WTC11 (cell line): ENCODE measurements at regions not wholly inside any gene's neighbourhood (a gene's known extent, or its start where the extent isn't known, plus 50 kb on each side); places are given as distances from the start of the nearest gene placed in this dataset.

ENCODE experiments used
- ATAC-seq: fragments of 200-7000 bp; cut with Tn5 transposase; 2 replicates; pipeline ENCODE4 v1.10.0; 2021; ENCODE audit warnings: mild to moderate bottlenecking, moderate library complexity
- CTCF ChIA-PET: fragments of 300-600 bp; sonication (Branson Sonifier 250); formaldehyde crosslinking; loops from one replicate; lab custom pipeline; 2021; ENCODE audit warnings: antibody characterized with exemption; lab: Charles Lee
- POLR2A ChIA-PET: fragments of 350-600 bp; sonication (Branson Sonifier 250); formaldehyde crosslinking; loops from one replicate; lab custom pipeline; 2021; ENCODE audit warnings: antibody characterized with exemption; lab: Charles Lee
- DNase-seq: peaks from one replicate; pipeline ENCODE4 v3.0.0; 2021; ENCODE audit warnings: low spot score
- H3K27ac Mint-ChIP-seq: 2 replicates; pipeline ENCODE4 v1.8.0; 2021; ENCODE audit warnings: mixed read lengths
- H3K27me3 Mint-ChIP-seq: 2 replicates; pipeline ENCODE4 v1.8.0; 2021; ENCODE audit warnings: low read depth, mild to moderate bottlenecking, moderate library complexity, mixed read lengths
- H3K36me3 Mint-ChIP-seq: 2 replicates; pipeline ENCODE4 v1.8.0; 2021; ENCODE audit warnings: mixed read lengths
- H3K4me1 Mint-ChIP-seq: 2 replicates; pipeline ENCODE4 v1.8.0; 2022; ENCODE audit warnings: mixed read lengths
- H3K4me3 Mint-ChIP-seq: 2 replicates; pipeline ENCODE4 v1.8.0; 2021; ENCODE audit warnings: mild to moderate bottlenecking, moderate library complexity, mixed read lengths
- H3K9me3 Mint-ChIP-seq: 2 replicates; pipeline ENCODE4 v1.8.0; 2021; ENCODE audit warnings: mixed read lengths
- AR ChIP-seq: fragments of 250-450 bp; sonication (Bioruptor Pico); IDR thresholded peaks from 2 replicates; pipeline ENCODE4 v1.9.0; 2021; ENCODE audit warnings: mild to moderate bottlenecking
- ATF1 ChIP-seq: sonication (generic); formaldehyde crosslinking; IDR thresholded peaks from 2 replicates; pipeline ENCODE4 v1.8.1; 2023; ENCODE audit warnings: mild to moderate bottlenecking, moderate library complexity, missing genetic modification reagents
- CREM ChIP-seq: sonication (generic); formaldehyde crosslinking; IDR thresholded peaks from 2 replicates; pipeline ENCODE4 v1.8.1; 2022; ENCODE audit warnings: mild to moderate bottlenecking, missing genetic modification reagents, moderate library complexity
- E2F4 ChIP-seq: sonication (generic); formaldehyde crosslinking; IDR thresholded peaks from 2 replicates; pipeline ENCODE4 v1.8.1; 2022; ENCODE audit warnings: low read depth, mild to moderate bottlenecking, moderate library complexity, missing genetic modification reagents, borderline replicate concordance
- ESRRA ChIP-seq: sonication (generic); formaldehyde crosslinking; IDR thresholded peaks from 2 replicates; pipeline ENCODE4 v1.8.1; 2022; ENCODE audit warnings: mild to moderate bottlenecking, missing genetic modification reagents, borderline replicate concordance
- GRHL2 ChIP-seq: fragments of 250-450 bp; sonication (Bioruptor Pico); IDR thresholded peaks from 2 replicates; pipeline ENCODE4 v1.8.0; 2022; ENCODE audit warnings: mild to moderate bottlenecking, moderate library complexity; ENCODE audit not compliant: insufficient replicate concordance, severe bottlenecking
- HMGA2 ChIP-seq: fragments of 250-450 bp; sonication (Bioruptor Pico); IDR thresholded peaks from 2 replicates; pipeline ENCODE4 v1.4.0; 2021; ENCODE audit warnings: mild to moderate bottlenecking, moderate library complexity
- IRF1 ChIP-seq: sonication (generic); formaldehyde crosslinking; IDR thresholded peaks from 2 replicates; pipeline ENCODE4 v1.8.0; 2023; ENCODE audit warnings: missing genetic modification reagents
- IRF2 ChIP-seq: sonication (generic); formaldehyde crosslinking; IDR thresholded peaks from 2 replicates; pipeline ENCODE4 v1.8.0; 2022; ENCODE audit warnings: low read depth, missing genetic modification reagents, borderline replicate concordance
- NFYB ChIP-seq: sonication (generic); formaldehyde crosslinking; conservative IDR thresholded peaks from 2 replicates; pipeline ENCODE4 v1.8.0; 2022; ENCODE audit warnings: low read depth, missing genetic modification reagents
- NR3C1 ChIP-seq: sonication (generic); formaldehyde crosslinking; conservative IDR thresholded peaks from 2 replicates; pipeline ENCODE4 v1.8.1; 2023; ENCODE audit warnings: low read depth, mild to moderate bottlenecking, missing genetic modification reagents
- RELA ChIP-seq: sonication (generic); formaldehyde crosslinking; IDR thresholded peaks from 2 replicates; pipeline ENCODE4 v1.8.1; 2022; ENCODE audit warnings: missing genetic modification reagents, mild to moderate bottlenecking, borderline replicate concordance
- TCF7 ChIP-seq: sonication (generic); formaldehyde crosslinking; IDR thresholded peaks from 2 replicates; pipeline ENCODE4 v1.8.0; 2022; ENCODE audit warnings: mild to moderate bottlenecking, low read depth, missing genetic modification reagents, moderate library complexity
- TEAD1 ChIP-seq: sonication (generic); formaldehyde crosslinking; IDR thresholded peaks from 2 replicates; pipeline ENCODE4 v1.8.0; 2022; ENCODE audit warnings: mild to moderate bottlenecking, missing genetic modification reagents
- USF2 ChIP-seq: sonication (generic); formaldehyde crosslinking; IDR thresholded peaks from 2 replicates; pipeline ENCODE4 v1.8.1; 2023; ENCODE audit warnings: mild to moderate bottlenecking, missing genetic modification reagents, moderate library complexity
- ZNF121 ChIP-seq: sonication (generic); formaldehyde crosslinking; IDR thresholded peaks from 2 replicates; pipeline ENCODE4 v1.8.0; 2023; ENCODE audit warnings: missing genetic modification reagents
- ZNF425 ChIP-seq: fragments of 250-450 bp; sonication (Bioruptor Pico); conservative IDR thresholded peaks from 2 replicates; pipeline ENCODE4 v1.9.0; 2021; ENCODE audit warnings: mild to moderate bottlenecking
- ZNF532 ChIP-seq: fragments of 250-450 bp; sonication (Bioruptor Pico); IDR thresholded peaks from 2 replicates; pipeline ENCODE4 v1.9.0; 2021; ENCODE audit warnings: mild to moderate bottlenecking, borderline replicate concordance

GRCh38 chr6:65989676-65990075 is 282.6 kb upstream of the EYS start:
- TF ChIP-seq ESRRA (CRISPR knock-in tag) (no peak), E2F4 (no peak), ZNF425 (CRISPR knock-in tag) (no peak), TEAD1 (CRISPR knock-in tag) (no peak), IRF1 (CRISPR knock-in tag) (no peak), NFYB (CRISPR knock-in tag) (no peak), RELA (CRISPR knock-in tag) (no peak)
- Mint-ChIP-seq H3K4me3 (no peak overlapping the region), H3K27me3 (no peaks in the 10 kb centered on the region), H3K4me1 (no peaks in the 10 kb centered on the region), H3K9me3 (peaks cover 59% of the 10 kb centered on the region), H3K36me3 (peaks cover 23% of the 10 kb centered on the region), H3K27ac (no peak overlapping the region)
- POLR2A ChIA-PET: no interaction called here
- CTCF ChIA-PET: no interaction called here
- DNase-seq (no peak), ATAC-seq (no peak)

- CTCF ChIA-PET: no interaction called here
- no peak for DNase-seq
- Mint-ChIP-seq H3K9me3 (peaks cover 57% of the 10 kb centered on the region), H3K36me3 (peaks cover 26% of the 10 kb centered on the region), H3K4me3 (no peak overlapping the region), H3K4me1 (no peaks in the 10 kb centered on the region)
- TF ChIP-seq TCF7 (CRISPR knock-in tag): no peak
- no peak for TF ChIP-seq ATF1 (CRISPR knock-in tag)
- TF ChIP-seq ZNF532 (CRISPR knock-in tag): no peak
- TF ChIP-seq, all 79 proteins: peak for 0
- H3K27ac Mint-ChIP-seq: no peak overlapping the region
- no peaks in the 10 kb centered on the region for H3K27me3 Mint-ChIP-seq
- POLR2A ChIA-PET: no interaction called here
- ATAC-seq: no peak
These were observed 281.0 kb upstream of the EYS start for GRCh38 chr6:65988006-65988405.

- H3K4me1 Mint-ChIP-seq: no peaks in the 10 kb centered on the region
- DNase-seq (no peak), ATAC-seq (no peak)
- no peak overlapping the region for H3K27ac Mint-ChIP-seq
- no peaks in the 10 kb centered on the region for H3K27me3 Mint-ChIP-seq
- peaks cover 33% of the 10 kb centered on the region for H3K36me3 Mint-ChIP-seq
- peaks cover 68% of the 10 kb centered on the region for H3K9me3 Mint-ChIP-seq
- POLR2A ChIA-PET: no interaction called here
- CTCF ChIA-PET: no interaction called here
- H3K4me3 Mint-ChIP-seq: no peak overlapping the region
- TF ChIP-seq CREM (CRISPR knock-in tag): no peak
- no peak for TF ChIP-seq AR
- TF ChIP-seq GRHL2: no peak
- TF ChIP-seq NFYB (CRISPR knock-in tag): no peak
- TF ChIP-seq ZNF121 (CRISPR knock-in tag): no peak
- TF ChIP-seq HMGA2 (CRISPR knock-in tag): no peak
- TF ChIP-seq USF2 (CRISPR knock-in tag): no peak
- no peak for TF ChIP-seq IRF2
- no peak for TF ChIP-seq NR3C1 (CRISPR knock-in tag)
These were observed 277.1 kb upstream of the EYS start for GRCh38 chr6:65984089-65984488.
